ENCODE measurements at regions not wholly inside any gene's neighbourhood (a gene's known extent, or its start where the extent isn't known, plus 50 kb on each side); places are given as distances from the start of the nearest gene placed in this dataset.

DNA sequence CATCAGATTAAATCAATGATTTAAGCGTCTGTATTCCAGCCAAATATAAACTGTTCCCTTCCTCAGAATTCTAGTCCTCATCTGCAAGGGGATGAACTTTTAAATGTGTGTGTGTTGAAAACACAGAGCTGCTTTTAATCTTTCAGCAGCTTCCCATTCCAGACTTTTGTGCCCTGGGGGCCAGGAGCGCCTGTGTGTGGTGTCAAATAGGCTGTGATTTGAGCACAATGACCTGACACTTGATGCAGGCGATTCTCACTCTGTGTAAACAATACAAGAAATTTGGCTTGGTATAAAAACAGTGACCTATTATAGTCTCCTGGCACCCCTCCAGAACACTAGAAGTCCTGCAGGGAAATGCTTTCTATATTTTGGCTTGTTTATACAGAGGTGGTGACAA is 274.6 kb upstream of the ROPN1 start:
- Histone ChIP-seq H3K4me1 (ENCODE audit: control insufficient read depth in 5 of 5, insufficient read depth in 5 of 5, low read length in 5 of 5) (peaks cover 0 to 22% (median 12%) of the 10 kb centered on the region in 5 donors), H3K9me3 (ENCODE audit: control insufficient read depth in 5 of 5, low read length in 5 of 5) (no peaks in the 10 kb centered on the region), H3K27me3 (ENCODE audit: control insufficient read depth in 5 of 5, insufficient read depth in 4 of 5, low read length in 5 of 5) (no peaks in the 10 kb centered on the region), H3K27ac (ENCODE audit: low read depth, low read length) (no peak overlapping the region), H3K9ac (ENCODE audit: low read length in 5 of 5) (no peak overlapping the region), H3K36me3 (ENCODE audit: control insufficient read depth in 5 of 5, insufficient read depth in 5 of 5, low read length in 5 of 5) (peaks cover 0 to 12% (median 2%) of the 10 kb centered on the region in 5 donors), H3K4me3 (ENCODE audit: low read depth in 1 of 5, low read length in 5 of 5) (no peak overlapping the region)

DNA sequence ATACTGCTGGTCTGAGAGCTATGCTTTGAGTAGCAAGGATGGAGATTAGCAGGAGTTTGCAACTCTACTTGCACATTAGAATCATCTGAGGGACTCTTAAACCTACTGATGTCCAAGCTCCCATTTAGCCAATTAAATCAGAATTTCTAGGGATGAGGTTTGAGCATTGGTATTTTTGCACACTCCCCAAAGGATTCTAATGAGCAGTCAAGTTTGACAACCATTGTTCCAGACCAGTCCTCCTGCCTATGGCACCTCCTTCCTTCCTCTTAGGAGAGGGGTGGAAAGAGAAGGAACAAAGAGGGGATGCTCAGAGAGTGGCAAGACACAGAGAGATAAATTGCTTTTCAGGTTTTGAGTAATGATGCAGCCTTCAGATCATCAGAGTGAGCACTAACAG is 275.5 kb upstream of the ROPN1 start:
- Histone ChIP-seq H3K9ac (ENCODE audit: low read length in 5 of 5) (peak overlapping the region in 1 of 5 donors; percentile 21), H3K4me1 (ENCODE audit: control insufficient read depth in 5 of 5, insufficient read depth in 5 of 5, low read length in 5 of 5) (peaks cover 0 to 26% (median 12%) of the 10 kb centered on the region in 5 donors), H3K27me3 (ENCODE audit: control insufficient read depth in 5 of 5, insufficient read depth in 4 of 5, low read length in 5 of 5) (no peaks in the 10 kb centered on the region), H3K4me3 (ENCODE audit: low read depth in 1 of 5, low read length in 5 of 5) (no peak overlapping the region), H3K36me3 (ENCODE audit: control insufficient read depth in 5 of 5, insufficient read depth in 5 of 5, low read length in 5 of 5) (peaks cover 0 to 12% (median 2%) of the 10 kb centered on the region in 5 donors), H3K27ac (ENCODE audit: low read depth, low read length) (no peak overlapping the region), H3K9me3 (ENCODE audit: control insufficient read depth in 5 of 5, low read length in 5 of 5) (no peaks in the 10 kb centered on the region)

DNA sequence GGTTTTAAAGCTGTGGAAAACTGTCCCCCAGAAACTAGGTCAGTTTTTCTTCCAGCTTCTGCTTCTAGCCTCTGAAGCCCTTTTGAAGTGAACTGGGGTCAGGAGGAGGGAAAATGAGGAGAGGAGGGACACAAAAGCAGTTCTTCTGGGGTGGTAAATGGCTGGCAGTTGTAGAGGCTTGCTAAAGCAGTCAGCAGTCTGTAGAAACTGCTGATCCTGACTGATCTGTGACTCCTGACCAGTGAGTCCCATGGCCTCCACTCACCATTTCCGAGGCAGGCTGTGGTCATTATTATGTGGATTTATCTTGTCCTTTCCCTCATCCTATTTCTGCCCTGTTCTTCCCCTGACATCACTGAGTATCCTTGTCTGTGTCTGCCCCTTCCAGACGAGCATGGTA is 276.4 kb upstream of the ROPN1 start:
- Histone ChIP-seq H3K9ac (ENCODE audit: low read length in 5 of 5) (no peak overlapping the region), H3K36me3 (ENCODE audit: control insufficient read depth in 5 of 5, insufficient read depth in 5 of 5, low read length in 5 of 5) (peaks cover 0 to 12% (median 2%) of the 10 kb centered on the region in 5 donors), H3K9me3 (ENCODE audit: control insufficient read depth in 5 of 5, low read length in 5 of 5) (no peaks in the 10 kb centered on the region), H3K4me1 (ENCODE audit: control insufficient read depth in 5 of 5, insufficient read depth in 5 of 5, low read length in 5 of 5) (peaks cover 0 to 31% (median 8%) of the 10 kb centered on the region in 5 donors), H3K27me3 (ENCODE audit: control insufficient read depth in 5 of 5, insufficient read depth in 4 of 5, low read length in 5 of 5) (no peaks in the 10 kb centered on the region), H3K27ac (ENCODE audit: low read depth, low read length) (no peak overlapping the region), H3K4me3 (ENCODE audit: low read depth in 1 of 5, low read length in 5 of 5) (no peak overlapping the region)

DNA sequence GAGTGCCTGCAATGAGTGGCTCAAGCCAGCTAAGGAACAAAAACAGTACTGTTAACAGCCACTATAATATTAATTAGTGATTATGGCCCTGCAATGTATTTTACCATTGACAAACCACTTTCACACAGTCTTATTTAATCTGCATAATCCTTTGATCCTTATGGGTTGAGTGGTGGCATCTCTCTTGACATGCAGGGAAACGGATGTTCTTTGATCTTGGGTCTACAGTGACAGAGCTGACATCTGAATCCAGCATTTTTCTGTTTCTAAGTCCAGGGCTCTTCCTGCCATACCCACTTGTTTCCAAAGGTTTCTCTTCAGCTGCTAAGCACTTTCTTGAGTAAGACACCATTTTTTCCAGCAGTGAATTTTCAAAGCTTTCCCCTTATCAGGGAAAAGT is 277.7 kb upstream of the ROPN1 start:
- H3K9ac ChIP-seq (ENCODE audit: low read length in 5 of 5): no peak overlapping the region
- H3K4me1 ChIP-seq (ENCODE audit: control insufficient read depth in 5 of 5, insufficient read depth in 5 of 5, low read length in 5 of 5): peaks cover 0 to 44% (median 7%) of the 10 kb centered on the region in 5 donors
- H3K4me3 ChIP-seq (ENCODE audit: low read depth in 1 of 5, low read length in 5 of 5): no peak overlapping the region
- no peaks in the 10 kb centered on the region for H3K9me3 ChIP-seq (ENCODE audit: control insufficient read depth in 5 of 5, low read length in 5 of 5)
- no peak overlapping the region for H3K27ac ChIP-seq (ENCODE audit: low read depth, low read length)
- H3K27me3 ChIP-seq (ENCODE audit: control insufficient read depth in 5 of 5, insufficient read depth in 4 of 5, low read length in 5 of 5): no peaks in the 10 kb centered on the region
- peaks cover 0 to 12% (median 2%) of the 10 kb centered on the region in 5 donors for H3K36me3 ChIP-seq (ENCODE audit: control insufficient read depth in 5 of 5, insufficient read depth in 5 of 5, low read length in 5 of 5)

DNA sequence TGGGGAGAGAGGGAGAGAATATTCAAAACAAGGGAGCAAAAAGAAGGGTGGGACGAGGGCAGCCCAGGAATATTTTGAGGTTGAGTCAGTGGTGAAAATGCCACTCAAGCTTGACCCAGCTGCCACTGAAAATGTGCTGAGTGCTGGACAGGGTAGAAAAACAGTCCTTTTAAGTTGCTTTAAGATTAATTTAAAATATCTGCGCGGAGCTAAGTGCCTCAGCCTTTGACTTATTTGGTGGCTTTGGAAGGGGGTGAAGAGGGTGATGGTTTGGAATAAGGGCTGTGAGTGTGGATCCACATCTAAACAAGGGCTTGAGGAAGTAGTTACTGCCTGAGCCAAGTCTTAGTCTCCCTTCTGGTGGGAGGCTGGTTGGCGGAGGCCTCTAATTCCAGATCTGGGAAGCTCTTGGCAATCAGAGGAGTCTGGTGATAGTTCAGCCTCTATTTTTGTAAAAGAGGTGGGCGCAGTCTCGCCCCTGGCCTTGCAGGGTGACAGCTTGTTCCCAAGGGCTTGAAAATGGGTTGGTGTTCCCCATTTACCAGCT is 280.8 kb upstream of the ROPN1 start:
- no peaks in the 10 kb centered on the region for H3K9me3 ChIP-seq (ENCODE audit: control insufficient read depth in 5 of 5, low read length in 5 of 5)
- peak overlapping the region; percentile 9 for H3K27ac ChIP-seq (ENCODE audit: low read depth, low read length)
- no peak overlapping the region for H3K4me3 ChIP-seq (ENCODE audit: low read depth in 1 of 5, low read length in 5 of 5)
- H3K9ac ChIP-seq (ENCODE audit: low read length in 5 of 5): no peak overlapping the region
- peaks cover 0 to 54% (median 10%) of the 10 kb centered on the region in 5 donors for H3K4me1 ChIP-seq (ENCODE audit: control insufficient read depth in 5 of 5, insufficient read depth in 5 of 5, low read length in 5 of 5)
- H3K36me3 ChIP-seq (ENCODE audit: control insufficient read depth in 5 of 5, insufficient read depth in 5 of 5, low read length in 5 of 5): peaks cover 0 to 12% (median 2%) of the 10 kb centered on the region in 5 donors
- no peaks in the 10 kb centered on the region for H3K27me3 ChIP-seq (ENCODE audit: control insufficient read depth in 5 of 5, insufficient read depth in 4 of 5, low read length in 5 of 5)

DNA sequence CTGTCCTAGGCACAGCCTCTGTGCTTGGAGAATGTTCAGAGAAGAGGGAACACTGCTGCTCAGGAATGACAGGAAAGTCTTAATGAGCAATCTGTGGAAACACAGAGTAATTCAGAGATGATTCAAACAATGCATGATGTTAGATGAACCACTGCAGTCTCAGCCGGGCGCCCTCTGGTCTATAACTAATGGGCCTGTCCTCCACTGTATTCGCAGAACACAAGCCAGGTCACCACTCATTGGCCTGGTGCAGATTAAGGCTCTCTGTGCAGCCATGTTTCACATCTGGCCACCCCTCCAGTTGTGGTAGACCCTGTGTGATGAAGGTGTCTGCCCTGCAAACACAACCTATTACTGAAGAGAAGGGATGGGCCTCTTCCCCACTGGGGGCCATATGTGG is 281.7 kb upstream of the ROPN1 start:
- Histone ChIP-seq H3K36me3 (ENCODE audit: control insufficient read depth in 5 of 5, insufficient read depth in 5 of 5, low read length in 5 of 5) (peaks cover 0 to 8% (median 2%) of the 10 kb centered on the region in 5 donors), H3K4me3 (ENCODE audit: low read depth in 1 of 5, low read length in 5 of 5) (no peak overlapping the region), H3K9me3 (ENCODE audit: control insufficient read depth in 5 of 5, low read length in 5 of 5) (no peaks in the 10 kb centered on the region), H3K9ac (ENCODE audit: low read length in 5 of 5) (no peak overlapping the region), H3K27me3 (ENCODE audit: control insufficient read depth in 5 of 5, insufficient read depth in 4 of 5, low read length in 5 of 5) (no peaks in the 10 kb centered on the region), H3K4me1 (ENCODE audit: control insufficient read depth in 5 of 5, insufficient read depth in 5 of 5, low read length in 5 of 5) (peaks cover 0 to 57% (median 12%) of the 10 kb centered on the region in 5 donors), H3K27ac (ENCODE audit: low read depth, low read length) (no peak overlapping the region)

DNA sequence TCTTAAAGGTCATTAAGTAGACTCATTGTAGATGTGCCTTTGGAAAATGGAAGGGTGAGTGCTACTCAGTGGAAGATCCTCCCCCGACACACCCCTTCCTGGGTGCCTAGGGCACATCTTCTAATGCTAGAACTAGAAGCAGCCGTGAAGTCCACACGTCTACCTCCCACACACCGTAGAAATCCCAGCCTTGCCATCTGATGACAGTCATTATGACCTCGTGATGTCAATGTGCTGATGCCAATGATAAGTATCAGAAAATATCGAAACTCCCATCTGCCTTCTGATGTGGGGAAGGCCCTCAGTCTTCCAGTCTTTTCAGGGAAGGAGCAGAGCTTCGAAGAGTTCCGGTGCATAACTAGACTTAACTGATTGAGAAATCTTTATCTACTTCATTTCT is 282.1 kb upstream of the ROPN1 start:
- peaks cover 0 to 61% (median 12%) of the 10 kb centered on the region in 5 donors for H3K4me1 ChIP-seq (ENCODE audit: control insufficient read depth in 5 of 5, insufficient read depth in 5 of 5, low read length in 5 of 5)
- no peak overlapping the region for H3K9ac ChIP-seq (ENCODE audit: low read length in 5 of 5)
- H3K27me3 ChIP-seq (ENCODE audit: control insufficient read depth in 5 of 5, insufficient read depth in 4 of 5, low read length in 5 of 5): no peaks in the 10 kb centered on the region
- peaks cover 0 to 4% (median 0%) of the 10 kb centered on the region in 5 donors for H3K36me3 ChIP-seq (ENCODE audit: control insufficient read depth in 5 of 5, insufficient read depth in 5 of 5, low read length in 5 of 5)
- H3K9me3 ChIP-seq (ENCODE audit: control insufficient read depth in 5 of 5, low read length in 5 of 5): no peaks in the 10 kb centered on the region
- H3K4me3 ChIP-seq (ENCODE audit: low read depth in 1 of 5, low read length in 5 of 5): no peak overlapping the region
- no peak overlapping the region for H3K27ac ChIP-seq (ENCODE audit: low read depth, low read length)

DNA sequence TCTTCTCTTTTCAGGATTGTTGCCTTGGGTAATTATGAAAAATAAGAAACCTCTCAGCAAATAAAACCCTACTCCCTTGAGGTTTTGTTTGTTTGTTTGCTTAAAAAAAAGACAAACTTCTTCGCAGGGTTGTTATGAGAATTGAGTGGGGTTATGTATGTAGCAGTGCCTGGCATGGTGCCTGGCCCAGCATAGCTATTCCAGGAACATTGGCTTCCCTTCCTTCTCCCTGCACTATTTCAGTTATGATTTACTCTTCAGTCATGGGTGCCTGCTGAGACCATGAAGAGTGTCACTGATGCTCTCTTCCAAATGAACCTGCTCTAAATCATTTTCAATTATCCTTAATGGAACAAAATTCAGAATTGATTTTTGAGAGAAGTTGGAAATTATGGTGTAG is 283.5 kb upstream of the ROPN1 start:
- Histone ChIP-seq H3K36me3 (ENCODE audit: control insufficient read depth in 5 of 5, insufficient read depth in 5 of 5, low read length in 5 of 5) (no peaks in the 10 kb centered on the region), H3K4me3 (ENCODE audit: low read depth in 1 of 5, low read length in 5 of 5) (no peak overlapping the region), H3K27ac (ENCODE audit: low read depth, low read length) (peak overlapping the region; percentile 28), H3K9me3 (ENCODE audit: control insufficient read depth in 5 of 5, low read length in 5 of 5) (no peaks in the 10 kb centered on the region), H3K9ac (ENCODE audit: low read length in 5 of 5) (no peak overlapping the region), H3K27me3 (ENCODE audit: control insufficient read depth in 5 of 5, insufficient read depth in 4 of 5, low read length in 5 of 5) (no peaks in the 10 kb centered on the region), H3K4me1 (ENCODE audit: control insufficient read depth in 5 of 5, insufficient read depth in 5 of 5, low read length in 5 of 5) (peaks cover 0 to 73% (median 12%) of the 10 kb centered on the region in 5 donors)

DNA sequence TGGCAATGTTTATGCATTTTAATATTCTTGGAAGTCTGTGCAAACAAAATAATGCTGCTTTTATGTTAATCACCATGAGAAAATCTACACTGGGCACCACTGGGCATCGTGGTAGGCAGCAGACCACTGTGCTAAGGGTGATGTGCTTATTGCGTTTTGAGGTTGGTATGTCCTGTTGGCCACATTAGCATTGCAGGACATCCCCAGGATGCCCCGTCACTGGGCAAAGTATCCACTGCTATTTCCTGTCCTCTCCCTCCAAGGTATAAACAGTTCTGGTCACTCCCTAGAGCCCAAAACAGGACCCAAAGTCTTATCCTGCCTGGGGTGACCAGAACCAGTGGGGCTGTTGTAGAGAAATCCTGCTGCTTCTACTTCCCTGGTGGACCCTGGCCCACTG is 284.2 kb upstream of the ROPN1 start:
- Histone ChIP-seq H3K36me3 (ENCODE audit: control insufficient read depth in 5 of 5, insufficient read depth in 5 of 5, low read length in 5 of 5) (no peaks in the 10 kb centered on the region), H3K4me3 (ENCODE audit: low read depth in 1 of 5, low read length in 5 of 5) (no peak overlapping the region), H3K9ac (ENCODE audit: low read length in 5 of 5) (no peak overlapping the region), H3K27me3 (ENCODE audit: control insufficient read depth in 5 of 5, insufficient read depth in 4 of 5, low read length in 5 of 5) (no peaks in the 10 kb centered on the region), H3K9me3 (ENCODE audit: control insufficient read depth in 5 of 5, low read length in 5 of 5) (no peaks in the 10 kb centered on the region), H3K27ac (ENCODE audit: low read depth, low read length) (peak overlapping the region; percentile 50), H3K4me1 (ENCODE audit: control insufficient read depth in 5 of 5, insufficient read depth in 5 of 5, low read length in 5 of 5) (peaks cover 0 to 75% (median 12%) of the 10 kb centered on the region in 5 donors)

DNA sequence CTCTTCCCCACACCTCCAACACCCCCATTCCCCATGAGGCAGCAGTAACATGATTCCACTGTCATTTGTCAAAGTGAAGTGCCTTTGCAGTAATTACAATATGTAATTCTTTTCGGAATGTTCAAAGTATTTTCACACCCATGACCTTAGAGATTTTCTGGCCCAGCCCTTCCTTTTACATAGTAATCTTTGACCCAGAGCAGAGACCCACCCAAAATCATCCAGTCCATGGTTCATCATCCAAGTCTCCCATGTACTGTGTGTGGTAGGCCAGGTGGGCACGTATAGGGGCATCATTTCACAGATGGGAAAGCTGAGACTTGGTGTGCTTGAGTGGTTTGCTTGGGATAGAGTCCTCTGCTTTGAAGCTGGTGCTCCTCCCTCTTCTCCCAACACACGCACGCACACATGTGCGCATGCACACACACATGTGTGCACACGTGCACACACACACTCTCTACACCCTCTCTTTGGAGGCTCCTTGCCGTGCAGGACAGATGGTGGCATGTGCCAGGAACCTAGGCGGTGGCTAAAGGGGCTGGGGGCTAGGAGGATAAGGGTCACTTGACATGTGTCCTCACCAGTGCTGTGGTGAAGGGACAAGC is 284.7 kb upstream of the ROPN1 start:
- H3K4me3 ChIP-seq (ENCODE audit: low read depth in 1 of 5, low read length in 5 of 5): no peak overlapping the region
- H3K9ac ChIP-seq (ENCODE audit: low read length in 5 of 5): peak overlapping the region in 1 of 5 donors; percentile 12
- H3K4me1 ChIP-seq (ENCODE audit: control insufficient read depth in 5 of 5, insufficient read depth in 5 of 5, low read length in 5 of 5): peaks cover 0 to 79% (median 12%) of the 10 kb centered on the region in 5 donors

More for the DNA sequence above, 284.7 kb upstream of the ROPN1 start:
- H3K27ac ChIP-seq (ENCODE audit: low read depth, low read length): peak overlapping the region; percentile 50
- no peaks in the 10 kb centered on the region for H3K27me3 ChIP-seq (ENCODE audit: control insufficient read depth in 5 of 5, insufficient read depth in 4 of 5, low read length in 5 of 5)
- H3K9me3 ChIP-seq (ENCODE audit: control insufficient read depth in 5 of 5, low read length in 5 of 5): no peaks in the 10 kb centered on the region
- no peaks in the 10 kb centered on the region for H3K36me3 ChIP-seq (ENCODE audit: control insufficient read depth in 5 of 5, insufficient read depth in 5 of 5, low read length in 5 of 5)
